HL-60/S4 (cell line): ENCODE measurements at regions not wholly inside any gene's neighbourhood (a gene's known extent, or its start where the extent isn't known, plus 50 kb on each side); places are given as distances from the start of the nearest gene placed in this dataset.
"Not testable (repeated sequence)": the region's sequence is repeated elsewhere in the genome, so short reads cannot be mapped to it uniquely, and the experiment has no call there.

Experiments
- in situ Hi-C: fragments of 300-500 bp; cut with MboI; formaldehyde crosslinking; loops from 2 replicates; pipeline ENCODE4 v1.14.3; 2022; ENCODE audit warnings: low sequenced_read_pairs

- in situ Hi-C loops, result no loop called here
These were observed 452.1 kb upstream of the RPS6KA3 start for GRCh38 chrX:20718592-20719380.

- in situ Hi-C loops, result no loop called here
These were observed 448.5 kb upstream of the RPS6KA3 start for GRCh38 chrX:20715176-20715575.

GRCh38 chrX:20712811-20713210 is 446.1 kb upstream of the RPS6KA3 start:
- in situ Hi-C loops, result no loop called here

GRCh38 chrX:20711366-20711765 is 444.7 kb upstream of the RPS6KA3 start:
- in situ Hi-C loops, result no loop called here

GRCh38 chrX:20693078-20693477 is 426.4 kb upstream of the RPS6KA3 start:
- in situ Hi-C loops, result no loop called here

- in situ Hi-C loops, result no loop called here
These were observed 419.5 kb upstream of the RPS6KA3 start for GRCh38 chrX:20686256-20686655.

GRCh38 chrX:20685652-20686051 is 418.9 kb upstream of the RPS6KA3 start:
- in situ Hi-C loops, result no loop called here

GRCh38 chrX:20681683-20682082 is 415.0 kb upstream of the RPS6KA3 start:
- in situ Hi-C loops, result no loop called here

GRCh38 chrX:20680998-20681397 is 414.3 kb upstream of the RPS6KA3 start:
- in situ Hi-C loops, result no loop called here

GRCh38 chrX:20672476-20672875 is 405.8 kb upstream of the RPS6KA3 start:
- in situ Hi-C loops, result no loop called here

GRCh38 chrX:20671746-20672145 is 405.0 kb upstream of the RPS6KA3 start:
- in situ Hi-C loops, result not testable (repeated sequence)

- in situ Hi-C loops, result no loop called here
These were observed 403.9 kb upstream of the RPS6KA3 start for GRCh38 chrX:20670611-20671010.

- in situ Hi-C loops, result no loop called here
These were observed 401.8 kb upstream of the RPS6KA3 start for GRCh38 chrX:20668550-20668949.

- in situ Hi-C loops, result no loop called here
These were observed 399.6 kb upstream of the RPS6KA3 start for GRCh38 chrX:20666331-20666730.

- in situ Hi-C loops, result no loop called here
These were observed 398.8 kb upstream of the RPS6KA3 start for GRCh38 chrX:20665481-20665880.

GRCh38 chrX:20664774-20665173 is 398.1 kb upstream of the RPS6KA3 start:
- in situ Hi-C loops, result no loop called here

GRCh38 chrX:20664131-20664530 is 397.4 kb upstream of the RPS6KA3 start:
- in situ Hi-C loops, result no loop called here

- in situ Hi-C loops, result no loop called here
These were observed 396.6 kb upstream of the RPS6KA3 start for GRCh38 chrX:20663336-20663735.

GRCh38 chrX:20656721-20657120 is 390.0 kb upstream of the RPS6KA3 start:
- in situ Hi-C loops, result no loop called here

- in situ Hi-C loops, result no loop called here
These were observed 387.9 kb upstream of the RPS6KA3 start for GRCh38 chrX:20654596-20655106.

GRCh38 chrX:20653070-20653469 is 386.4 kb upstream of the RPS6KA3 start:
- in situ Hi-C loops, result no loop called here

- in situ Hi-C loops, result no loop called here
These were observed 375.2 kb upstream of the RPS6KA3 start for GRCh38 chrX:20641954-20642353.

GRCh38 chrX:20639115-20639514 is 372.4 kb upstream of the RPS6KA3 start:
- in situ Hi-C loops, result no loop called here
